Stimulated activated CD8-positive, alpha-beta memory T cell treated with anti-CD3 and anti-CD28 coated beads, Interleukin-7, amount 100 ng/mL, for 24 hours (primary cell): ENCODE measurements at regions not wholly inside any gene's neighbourhood (a gene's known extent, or its start where the extent isn't known, plus 50 kb on each side); places are given as distances from the start of the nearest gene placed in this dataset.

Source experiments
- DNase-seq: peaks from one replicate; pipeline ENCODE4 v3.0.0-alpha.2; 2020; ENCODE audit warnings: low read depth

DNA sequence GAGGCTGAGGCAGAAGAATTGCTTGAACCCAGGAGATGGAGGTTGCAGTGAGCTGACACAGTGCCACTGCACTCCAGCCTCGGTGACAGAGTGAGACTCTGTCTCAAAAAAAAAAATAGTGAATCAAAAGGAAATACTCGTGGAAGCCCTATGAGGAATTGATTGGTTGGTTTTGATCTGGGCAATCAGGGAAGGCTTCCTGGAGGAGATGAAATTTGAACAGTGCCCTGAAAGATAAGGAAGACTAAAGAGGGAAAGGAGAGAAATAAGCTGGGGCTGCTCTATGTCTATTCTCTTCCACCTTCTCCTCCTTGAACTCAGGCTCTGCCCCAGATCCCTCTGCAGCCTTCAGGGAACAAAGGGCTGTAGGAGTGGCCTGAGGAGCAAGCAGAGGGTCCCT is 54.1 kb downstream of the IRF2BPL start:
- no peak for DNase-seq

DNA sequence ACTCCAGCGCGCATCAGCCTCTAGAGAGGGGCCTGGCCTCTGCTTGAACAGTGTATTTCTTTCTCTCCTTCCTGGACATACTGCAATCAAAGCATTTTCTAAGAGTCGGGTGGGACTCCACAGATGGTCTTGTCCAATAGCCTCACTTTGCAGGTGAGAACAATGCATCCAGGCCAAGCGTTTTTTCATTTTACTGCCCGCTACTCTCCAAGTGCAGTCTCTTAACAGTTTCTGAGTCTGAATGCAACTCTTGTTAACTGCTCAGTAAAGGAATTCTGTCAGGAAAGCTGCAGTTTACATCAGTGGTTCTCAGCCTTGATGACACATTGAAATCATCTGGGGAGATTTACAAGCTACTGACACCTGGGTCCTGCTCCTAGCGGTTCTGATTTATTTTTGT is 57.0 kb downstream of the IRF2BPL start:
- no peak for DNase-seq

DNA sequence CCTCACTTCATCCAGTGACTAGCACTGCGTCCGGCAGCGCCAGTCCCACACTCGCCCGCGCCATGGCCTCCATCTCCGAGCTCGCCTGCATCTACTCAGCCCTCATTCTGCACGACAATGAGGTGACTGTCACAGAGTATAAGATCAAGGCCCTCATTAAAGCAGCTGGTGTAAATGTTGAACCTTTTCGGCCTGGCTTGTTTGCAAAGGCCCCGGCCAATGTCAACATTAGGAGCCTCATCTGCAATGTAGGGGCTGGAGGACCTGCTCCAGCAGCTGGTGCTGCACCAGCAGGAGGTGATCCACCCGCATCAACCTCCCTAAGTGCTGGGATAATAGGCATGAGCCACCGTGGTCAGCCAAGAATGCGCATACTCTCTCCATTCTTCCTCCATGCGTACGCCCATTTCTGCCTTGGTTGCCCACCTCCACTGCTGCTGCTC is 59.9 kb downstream of the IRF2BPL start:
- no peak for DNase-seq

DNA sequence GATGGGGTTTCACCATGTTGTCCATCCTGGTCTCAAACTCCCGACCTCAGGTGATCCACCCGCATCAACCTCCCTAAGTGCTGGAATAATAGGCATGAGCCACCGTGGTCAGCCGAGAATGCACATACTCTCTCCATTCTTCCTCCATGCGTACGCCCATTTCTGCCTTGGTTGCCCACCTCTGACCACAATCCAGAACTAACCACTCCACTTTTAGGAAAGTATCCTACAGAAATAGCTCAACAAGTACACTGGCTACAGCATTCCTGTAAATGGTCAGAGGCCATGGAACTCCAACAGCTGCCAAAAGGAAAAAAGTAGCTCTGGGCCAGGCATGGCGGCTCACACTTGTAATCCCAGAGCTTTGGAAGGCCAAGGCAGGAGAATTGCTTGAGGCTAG is 60.7 kb downstream of the IRF2BPL start:
- no peak for DNase-seq

DNA sequence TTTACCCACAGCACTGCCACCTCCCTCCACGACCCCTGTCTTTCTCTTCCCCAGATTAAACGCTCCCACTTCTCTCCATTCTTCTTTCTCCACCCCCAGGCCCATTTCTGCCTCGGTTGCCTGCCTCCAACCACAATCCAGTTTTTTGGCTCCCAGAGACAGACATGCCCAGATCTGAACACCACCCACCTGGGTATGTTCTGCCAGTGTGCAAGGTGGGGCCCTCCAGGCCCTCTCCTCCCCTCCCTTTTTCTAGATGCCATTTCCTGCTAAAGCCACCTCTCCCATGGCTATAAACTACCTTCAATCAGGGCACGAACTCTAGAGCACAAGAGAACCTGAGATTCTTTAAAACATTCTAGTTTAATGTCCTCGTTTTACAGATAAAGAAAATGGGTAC is 63.3 kb downstream of the IRF2BPL start:
- no peak for DNase-seq

DNA sequence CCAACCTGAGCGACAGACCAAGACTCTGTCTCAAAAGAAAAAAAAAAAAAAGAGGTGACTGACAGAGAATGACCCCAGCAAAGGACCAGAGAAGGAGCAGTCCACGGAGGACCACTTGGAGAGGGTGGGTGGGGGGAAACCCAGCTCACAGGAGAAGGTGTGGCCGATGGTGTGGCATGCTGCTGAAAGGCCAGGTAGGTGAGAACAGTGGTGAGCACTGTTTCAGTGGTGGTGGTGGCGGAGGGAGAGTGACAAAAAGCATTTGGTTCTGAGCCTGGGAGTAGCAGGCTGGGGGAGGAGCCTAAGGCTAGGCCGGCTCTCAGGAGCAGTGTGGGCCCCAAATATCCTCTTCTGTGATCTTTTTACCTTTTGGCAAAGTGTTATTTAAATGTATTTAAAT is 63.8 kb downstream of the IRF2BPL start:
- no peak for DNase-seq

DNA sequence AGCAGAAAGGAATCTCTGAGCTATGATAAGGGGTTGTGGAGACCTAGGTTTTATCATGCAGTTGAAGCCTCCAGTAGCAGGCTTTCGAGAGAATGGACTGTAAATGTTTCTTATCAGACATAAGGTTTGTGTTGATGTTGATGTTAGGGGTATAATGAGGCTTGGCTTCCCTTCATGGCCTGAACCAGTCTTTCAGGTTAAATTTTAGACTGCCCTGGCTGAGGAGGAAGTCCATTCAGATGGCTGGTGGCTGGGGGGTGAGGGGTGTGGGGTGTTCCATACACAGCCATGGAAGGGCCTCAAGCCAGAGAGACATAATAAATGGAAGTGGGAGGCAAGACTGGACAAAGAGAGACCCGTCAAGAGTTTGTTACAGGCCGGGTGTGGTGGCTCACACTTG is 65.1 kb downstream of the IRF2BPL start:
- no peak for DNase-seq

DNA sequence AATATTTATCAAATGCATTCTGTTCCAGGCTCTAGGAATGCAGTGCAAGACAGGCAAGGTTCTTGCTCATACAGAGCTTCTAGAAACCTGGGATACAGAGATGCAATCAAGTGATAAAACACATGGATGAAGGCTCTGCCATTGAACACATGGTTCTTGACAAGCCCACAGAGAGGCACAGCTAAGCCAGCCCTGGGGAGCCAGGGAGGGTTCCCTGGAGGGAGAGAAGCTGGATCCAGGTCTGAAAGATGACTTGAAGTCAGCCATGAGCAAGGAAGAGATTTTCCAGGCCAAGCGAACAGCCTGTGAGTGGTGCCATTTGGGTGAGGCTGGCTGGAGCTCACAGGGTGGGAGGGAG is 66.2 kb downstream of the IRF2BPL start:
- no peak for DNase-seq

DNA sequence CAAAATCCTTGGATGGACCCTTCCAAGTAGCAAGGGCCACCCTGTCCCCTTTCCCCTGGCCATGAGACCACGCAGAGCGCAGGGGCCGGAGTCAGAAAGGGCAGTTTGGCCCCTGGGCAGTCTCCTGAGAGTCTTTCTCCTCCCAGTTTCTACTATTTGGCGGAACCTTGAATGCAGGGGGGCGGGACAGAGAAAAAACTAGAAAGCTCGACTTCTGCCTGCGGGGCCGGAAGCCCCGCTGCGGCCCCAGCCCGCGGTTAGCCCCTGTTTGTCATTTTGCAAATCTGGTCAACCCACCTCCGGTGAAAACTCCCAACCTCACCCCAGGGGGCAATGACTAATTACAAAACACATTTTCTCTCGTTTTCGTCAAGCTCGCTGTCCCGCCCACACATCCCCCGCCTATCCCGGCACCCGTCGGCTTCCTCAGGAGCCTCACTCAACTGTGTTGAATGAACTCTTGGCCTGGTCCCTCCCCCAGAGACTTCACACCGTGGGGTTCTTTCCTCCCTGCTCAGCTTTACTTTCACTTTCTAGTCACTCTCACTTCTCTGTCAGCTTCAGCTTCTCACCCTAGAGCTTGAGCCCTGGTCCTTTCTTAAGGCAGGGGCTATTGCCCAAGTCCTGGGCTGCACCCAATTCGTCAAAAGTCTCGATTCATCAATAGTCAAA is 66.7 kb downstream of the IRF2BPL start:
- DNase-seq = peak; percentile 96

DNA sequence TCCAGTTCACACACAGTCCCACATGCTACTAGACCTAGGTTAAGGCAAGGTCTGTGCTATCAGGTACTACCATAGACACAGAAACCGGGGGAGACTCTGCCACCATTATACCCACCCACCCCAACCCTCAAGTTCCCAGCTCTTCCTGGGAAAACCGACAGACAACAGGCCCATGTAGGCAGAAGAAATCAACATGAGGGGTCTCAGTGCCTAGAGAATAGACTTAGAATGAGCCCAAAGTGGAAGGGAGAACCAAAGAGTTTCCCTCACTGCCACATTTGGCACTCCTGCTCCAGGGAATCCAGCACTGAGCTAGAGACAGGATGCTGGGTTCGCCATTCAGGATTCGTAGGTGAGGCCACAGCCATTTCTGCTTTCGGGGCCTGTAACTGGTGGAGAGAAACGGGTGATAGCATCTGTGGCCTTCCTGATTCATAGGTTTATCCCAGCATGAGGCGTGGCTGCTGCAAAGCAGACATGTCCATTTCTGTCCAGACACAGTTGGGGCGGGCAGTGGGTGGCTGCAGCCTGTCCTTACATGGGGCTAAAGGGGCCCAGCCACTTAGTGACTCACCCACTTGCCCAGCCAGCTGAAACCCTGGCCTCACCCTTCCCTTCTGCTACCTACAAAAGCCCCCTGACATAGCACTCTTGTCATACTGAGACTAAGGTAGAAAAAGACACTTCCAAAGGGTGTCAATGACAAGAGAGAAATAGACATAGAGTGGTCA is 69.4 kb downstream of the IRF2BPL start:
- DNase-seq = no peak

DNA sequence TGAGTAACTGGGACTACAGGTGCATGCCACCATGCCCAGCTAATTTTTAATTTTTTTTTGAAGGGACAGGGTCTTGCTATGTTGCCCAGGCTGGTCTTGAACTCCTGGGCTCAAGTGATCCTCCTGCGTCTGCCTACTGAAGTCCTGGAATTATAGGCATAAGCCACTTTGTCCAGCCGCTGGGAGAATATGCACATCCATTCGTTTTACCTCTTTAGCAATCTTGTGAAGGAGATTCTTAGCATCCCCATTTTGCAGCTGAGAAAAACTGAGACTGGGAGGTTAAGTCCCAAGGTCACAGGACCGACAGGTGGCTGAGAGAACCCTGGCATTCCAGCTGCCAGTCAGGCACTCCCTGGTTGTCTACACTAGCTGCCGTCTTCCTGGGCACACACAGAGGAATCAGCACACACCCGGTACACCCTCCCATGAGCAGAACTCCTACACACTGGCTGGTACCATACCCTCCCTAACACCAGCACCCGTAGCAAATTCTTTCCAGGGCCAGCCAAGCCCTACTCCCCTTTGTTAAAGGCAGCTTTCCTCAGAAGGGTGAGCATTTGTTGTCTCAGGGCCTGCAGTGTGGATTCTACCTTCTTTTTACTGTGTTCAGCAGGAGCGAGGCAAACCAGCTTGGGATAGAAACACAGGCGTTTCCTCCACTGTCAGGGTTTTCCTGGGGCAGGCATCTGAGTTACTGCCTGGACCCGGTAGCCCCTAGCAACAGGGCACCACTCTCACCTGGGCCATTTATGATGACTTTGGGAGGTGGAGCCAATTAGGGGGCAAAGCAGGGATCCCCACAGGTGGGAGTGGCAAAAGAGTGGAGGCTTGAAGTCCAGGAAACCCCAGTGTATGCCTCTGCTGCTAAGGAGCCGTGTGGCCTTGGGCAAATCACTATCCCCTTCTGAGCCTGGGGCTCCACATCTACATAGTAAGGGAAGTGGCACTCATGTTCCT is 70.2 kb downstream of the IRF2BPL start:
- DNase-seq = no peak

DNA sequence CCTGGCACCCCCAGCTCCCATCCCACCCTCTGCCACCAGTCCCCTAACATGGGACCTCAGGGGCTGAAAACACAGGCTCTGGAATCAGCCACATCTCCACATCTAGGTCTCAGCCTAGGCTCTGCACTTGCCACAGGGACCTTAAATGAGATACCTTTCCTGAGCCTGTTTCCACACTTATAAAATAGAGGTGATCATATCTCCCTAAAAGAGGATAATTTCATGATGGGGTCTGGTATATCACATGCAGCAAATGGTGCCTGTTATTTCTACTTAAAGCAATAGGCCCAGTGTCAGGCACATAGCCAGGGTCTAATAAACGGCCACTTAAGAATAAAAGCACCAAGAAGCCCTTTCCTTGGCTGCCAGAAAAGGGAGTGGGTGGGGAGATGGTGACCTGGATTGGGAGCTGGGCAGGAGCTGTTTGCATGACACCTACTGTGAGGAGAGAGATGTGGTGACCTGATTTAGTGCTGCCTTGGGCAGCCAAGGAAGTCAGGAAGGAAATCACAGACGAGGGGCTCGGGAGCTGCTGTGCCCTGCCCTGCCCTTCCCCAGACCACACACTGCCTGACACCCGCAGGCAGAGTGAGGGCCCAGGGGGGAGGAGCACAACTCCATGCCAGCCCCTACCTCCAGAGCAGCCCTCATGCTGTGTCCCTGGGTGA is 71.2 kb downstream of the IRF2BPL start:
- no peak for DNase-seq

DNA sequence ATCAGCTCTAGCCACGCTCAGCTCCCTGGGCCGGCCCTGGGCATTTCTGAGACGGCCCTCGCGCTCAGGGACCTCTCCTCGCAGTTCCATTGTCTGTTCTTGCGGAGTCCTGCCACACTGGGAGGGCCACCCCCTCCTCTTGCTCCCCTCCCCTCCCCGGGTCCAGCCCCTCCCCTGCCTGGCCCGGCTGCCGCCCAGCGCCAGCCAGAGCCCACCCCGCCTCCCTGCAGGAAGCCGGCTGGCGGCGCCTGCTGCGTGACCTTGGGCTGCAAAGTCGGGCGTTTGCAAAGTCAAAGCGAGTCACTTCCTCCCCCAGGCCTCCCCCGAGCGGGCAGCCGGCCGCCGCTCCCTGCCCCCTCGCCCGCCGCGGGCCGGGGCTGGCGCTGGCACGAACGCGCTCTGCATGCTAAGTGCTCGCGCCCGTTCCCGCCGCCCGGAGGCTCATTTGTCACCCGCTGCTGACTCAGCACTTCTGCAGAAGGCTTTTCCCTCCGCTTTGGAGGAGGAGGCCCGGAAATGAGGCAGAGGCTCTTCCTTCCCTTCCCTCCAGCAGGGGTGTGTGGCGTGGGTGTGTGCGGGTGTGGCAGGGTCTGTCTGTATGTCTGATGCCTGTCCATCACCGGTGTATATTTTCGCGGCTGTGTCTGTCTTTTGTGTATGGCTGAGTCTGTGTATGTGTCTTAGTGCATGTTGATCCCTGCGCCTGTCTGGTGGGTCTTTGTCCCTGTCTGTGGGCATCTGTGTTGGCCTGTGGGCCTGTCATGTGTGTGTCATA is 72.0 kb downstream of the IRF2BPL start:
- DNase-seq = peak; percentile 81

DNA sequence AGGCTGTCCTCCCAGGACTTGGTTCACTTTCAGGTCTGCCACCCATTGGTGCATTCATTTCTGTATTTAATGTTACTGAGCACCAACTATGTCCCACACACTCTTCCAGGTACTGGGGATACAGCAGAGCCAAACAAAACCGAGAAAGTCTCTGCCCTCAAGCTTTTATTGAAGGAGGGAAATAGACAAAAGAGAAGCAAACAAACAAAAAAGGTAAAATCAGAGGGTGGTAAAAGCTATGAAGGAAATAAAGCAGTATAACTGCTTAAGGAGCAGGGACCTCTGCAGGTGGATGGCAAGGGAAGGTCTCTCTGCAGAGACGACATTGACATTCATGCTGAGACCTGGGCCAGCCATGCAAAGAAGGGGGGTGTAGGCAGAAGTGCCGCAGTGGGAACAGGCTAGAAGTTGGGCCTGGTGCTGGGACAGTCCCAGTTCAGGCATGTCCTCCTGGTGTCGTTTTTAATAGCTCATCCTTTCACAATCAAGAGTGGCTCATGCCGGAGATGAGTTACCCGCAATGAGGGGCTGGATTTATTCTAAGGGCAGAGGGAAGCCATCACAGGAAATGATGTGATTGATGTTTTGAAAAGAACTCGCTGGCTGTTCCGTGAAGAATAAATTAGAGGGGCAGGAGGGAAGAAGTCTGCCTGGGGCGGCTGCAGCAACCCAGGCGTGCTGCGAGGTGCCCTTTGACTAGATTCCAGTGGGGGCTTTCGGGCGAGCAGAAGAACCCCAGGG is 72.8 kb downstream of the IRF2BPL start:
- DNase-seq = no peak

DNA sequence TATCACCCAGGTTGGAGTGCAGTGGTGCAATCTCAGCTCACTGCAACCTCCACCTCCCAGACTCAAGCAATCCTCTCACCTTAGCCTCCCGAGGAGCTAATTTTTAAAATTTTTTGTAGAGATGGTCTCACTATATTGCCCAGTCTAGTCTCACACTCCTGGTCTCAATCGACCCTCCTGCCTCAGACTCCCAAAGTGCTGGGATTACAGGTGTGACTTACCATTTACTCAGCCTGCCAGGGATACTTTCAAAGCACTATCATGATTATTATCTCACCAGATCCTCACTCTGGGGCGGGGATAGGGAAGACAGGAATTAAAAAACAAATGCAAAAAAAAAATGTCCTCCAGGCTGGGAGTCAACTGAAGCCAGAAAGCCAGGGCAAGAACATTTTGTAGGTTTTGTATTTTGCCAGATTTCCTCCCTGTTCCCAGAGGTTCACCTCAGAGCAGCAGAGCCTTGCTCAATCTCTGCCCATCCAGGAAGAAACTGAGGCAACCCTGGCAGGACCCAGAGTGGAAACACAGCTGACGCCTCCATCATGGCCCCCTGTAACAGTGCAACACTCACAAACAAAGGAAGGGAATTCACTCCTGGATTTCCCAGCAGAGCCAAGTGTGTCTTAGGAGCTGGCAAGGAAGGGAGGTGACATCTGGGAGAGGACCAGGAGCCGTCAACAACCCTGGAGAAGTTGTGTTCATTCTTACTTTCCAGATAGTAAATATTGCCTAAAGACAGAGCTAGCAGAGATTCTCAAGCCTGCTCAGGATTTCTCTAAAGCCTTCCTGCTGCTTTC is 73.9 kb downstream of the IRF2BPL start:
- no peak for DNase-seq

DNA sequence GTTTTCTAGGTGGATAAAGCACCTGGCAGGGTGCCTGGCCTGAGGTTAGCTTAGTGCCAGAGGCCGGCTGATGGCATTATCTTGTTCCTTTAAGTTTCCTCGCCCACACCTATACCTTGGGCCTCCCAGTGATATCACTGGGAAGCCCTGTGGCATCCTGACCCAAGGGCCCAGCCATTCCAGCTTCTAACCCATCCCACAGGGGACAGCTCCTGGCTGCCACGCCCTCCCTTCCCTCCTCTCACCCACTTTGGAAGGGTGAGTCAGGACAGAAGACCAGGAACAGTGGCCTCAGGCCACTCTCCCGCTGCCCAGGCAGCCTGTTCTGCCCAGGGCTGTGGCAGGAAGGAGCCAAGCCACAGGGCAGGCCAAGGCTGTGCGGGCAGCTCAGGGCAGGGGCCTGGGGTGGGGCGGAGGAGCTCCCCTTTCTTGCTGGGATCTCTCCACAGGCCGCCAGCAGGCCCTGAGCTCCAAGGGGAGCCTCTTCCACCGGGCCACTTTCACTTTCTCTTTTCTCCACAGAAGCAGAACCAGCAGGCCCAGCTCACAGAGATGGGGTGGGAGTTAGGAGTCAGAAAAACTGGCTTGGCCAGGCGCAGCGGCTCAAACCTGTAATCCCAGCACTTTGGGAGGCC is 75.1 kb downstream of the IRF2BPL start:
- DNase-seq = no peak

DNA sequence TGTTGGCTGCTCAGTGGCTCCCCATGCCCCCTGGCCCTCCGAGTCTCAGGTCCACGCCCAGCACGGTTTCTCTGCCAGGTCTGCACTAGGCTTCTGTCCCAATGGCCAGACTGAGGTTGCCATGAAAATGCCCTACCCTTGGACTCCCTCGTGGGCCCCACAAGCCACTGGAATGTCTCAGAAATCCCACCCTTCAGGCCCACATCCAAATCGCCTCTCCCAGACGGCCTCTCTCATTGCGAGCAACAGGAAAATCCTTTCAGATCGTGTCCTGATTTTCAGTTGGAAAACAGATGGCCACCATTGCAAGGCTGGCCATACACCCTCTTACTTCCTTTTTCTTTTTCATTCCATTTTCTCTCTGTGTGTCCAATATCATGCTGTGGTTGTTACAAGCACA is 77.3 kb downstream of the IRF2BPL start:
- DNase-seq = no peak

DNA sequence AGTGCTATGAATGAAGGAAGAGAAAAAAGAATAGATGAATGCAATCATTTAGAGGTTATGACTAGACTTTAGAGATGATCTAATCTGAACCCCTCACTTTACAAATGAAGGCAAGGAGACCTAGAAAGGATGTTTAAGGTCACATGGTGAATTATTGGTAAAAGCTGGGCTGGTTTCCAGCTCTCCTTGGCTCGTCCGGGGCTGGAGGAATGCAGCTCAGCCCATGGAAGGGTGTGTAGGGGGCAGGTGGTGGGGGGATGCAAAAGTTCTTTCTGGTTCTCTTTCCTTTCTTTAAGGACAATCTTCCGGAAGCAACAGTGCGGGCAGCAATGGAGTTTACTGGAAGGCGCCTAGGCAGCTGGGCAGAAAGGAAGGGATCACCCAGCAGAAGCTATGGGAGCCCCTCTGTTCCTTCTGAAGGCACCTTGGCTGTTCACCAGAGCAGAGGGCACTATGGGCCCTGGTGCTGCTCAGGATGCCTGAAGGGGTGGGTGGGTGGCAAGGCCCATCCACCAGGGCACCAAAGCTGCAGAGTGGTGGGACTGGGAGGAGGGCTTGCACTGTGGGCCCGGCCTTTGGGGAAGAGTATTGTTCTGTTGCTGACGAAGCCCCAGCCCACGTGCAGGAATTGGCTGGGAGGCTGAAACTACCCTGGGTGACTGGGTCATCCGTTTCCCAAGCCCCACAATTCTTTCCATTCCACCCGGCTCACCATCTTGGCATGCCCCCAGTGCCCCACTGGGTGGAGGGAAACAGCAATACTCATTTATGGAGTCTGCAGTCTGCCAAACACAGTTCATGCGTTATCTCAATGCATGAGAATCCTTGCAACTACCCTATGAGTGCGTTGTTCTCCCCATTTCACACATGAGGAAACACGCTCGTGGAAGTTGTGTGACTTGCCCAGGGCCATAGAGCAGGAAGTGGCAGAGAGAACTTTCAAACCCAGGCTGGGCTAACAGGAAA is 78.2 kb downstream of the IRF2BPL start:
- no peak for DNase-seq
